ENCODE measurements at regions not wholly inside any gene's neighbourhood (a gene's known extent, or its start where the extent isn't known, plus 50 kb on each side); places are given as distances from the start of the nearest gene placed in this dataset.

GRCh38 chr9:38313421-38313820 lies 79.1 kb upstream of the ALDH1B1 start:
- DNase-seq (ENCODE audit: low read depth in 2 of 2): no peak

DNA sequence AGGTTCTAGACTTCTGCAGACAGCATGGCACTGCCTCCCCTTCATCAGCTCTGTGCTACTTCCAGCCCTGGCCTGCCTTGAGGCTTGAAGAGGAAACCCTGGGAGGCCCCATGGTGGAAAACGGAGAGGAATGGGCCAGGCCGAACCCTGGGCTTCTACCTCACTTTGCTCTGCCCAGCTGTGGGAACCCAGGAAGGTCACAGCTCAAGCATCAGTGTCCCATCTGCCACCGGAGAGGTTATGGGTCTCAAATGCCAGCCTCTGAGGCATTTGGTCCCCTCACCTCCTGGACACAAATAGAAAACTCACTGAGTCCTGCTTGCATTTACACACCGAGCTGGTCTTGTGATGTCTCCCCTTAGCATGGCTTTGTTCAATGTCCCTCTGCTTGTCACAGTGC lies 80.1 kb upstream of the ALDH1B1 start:
- no peak for DNase-seq (ENCODE audit: low read depth in 2 of 2)

GRCh38 chr9:38311382-38312270 lies 80.9 kb upstream of the ALDH1B1 start:
- DNase-seq (ENCODE audit: low read depth in 2 of 2): peak in 1 of 2 donors; percentile 8

DNA sequence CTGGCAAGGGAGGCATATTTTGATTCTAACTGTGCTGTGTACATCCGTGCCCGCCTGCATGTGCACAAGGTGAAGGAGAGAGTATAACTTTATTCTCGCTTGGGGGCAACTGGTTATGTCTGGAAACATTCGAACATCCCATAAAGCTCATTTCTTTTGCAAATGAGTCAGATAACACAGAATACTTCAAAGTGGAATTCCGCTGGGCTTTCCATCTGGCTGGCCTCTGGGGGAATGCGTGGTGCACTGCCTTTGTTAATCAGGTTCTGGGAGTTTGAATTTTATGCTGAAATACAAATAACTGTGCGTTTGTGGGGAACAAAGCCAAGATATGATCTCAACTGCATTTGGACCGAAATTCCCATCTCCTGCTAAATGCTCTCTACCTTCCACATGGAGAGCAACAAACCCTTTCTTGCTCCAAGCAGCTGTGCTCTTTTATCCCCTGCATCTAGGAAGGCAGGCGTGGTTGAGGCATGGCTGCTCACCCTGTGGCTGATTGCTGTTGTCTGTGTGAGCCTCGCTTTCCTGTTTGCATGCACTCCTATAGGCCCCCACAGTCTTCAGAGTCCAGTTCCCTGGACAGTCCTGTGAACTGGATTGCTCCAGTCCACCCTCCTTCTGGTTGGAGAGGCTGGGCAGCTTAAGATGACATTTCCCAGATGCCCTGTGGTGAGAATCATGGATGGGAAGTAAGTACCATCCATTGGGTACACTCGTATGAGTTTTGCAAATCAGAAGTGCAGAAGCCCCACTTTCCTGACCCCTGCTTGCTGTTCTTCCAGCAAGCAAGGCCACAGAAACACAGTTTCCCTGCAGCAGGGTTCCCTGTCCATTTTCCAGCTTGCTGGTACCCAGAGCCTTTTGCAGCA lies 82.9 kb upstream of the ALDH1B1 start:
- DNase-seq (ENCODE audit: low read depth in 2 of 2): no peak

DNA sequence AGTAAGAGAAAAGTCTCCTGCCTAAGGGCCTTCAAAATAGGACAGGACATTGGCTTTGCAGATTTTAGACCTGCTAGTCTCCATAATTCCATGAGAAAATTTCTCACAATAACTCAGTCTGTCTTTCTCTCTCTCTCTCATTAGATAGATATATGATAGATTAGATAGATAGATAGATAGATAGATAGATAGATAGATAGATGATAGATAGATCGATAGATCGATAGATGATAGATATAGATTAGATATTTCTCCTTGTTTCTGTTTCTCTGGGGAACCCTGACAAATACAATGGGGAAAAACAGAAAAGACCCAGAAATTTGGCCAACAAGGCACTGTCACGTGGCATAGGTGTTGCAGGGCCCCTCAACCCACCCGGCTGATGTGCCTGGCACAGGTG lies 84.4 kb upstream of the ALDH1B1 start:
- DNase-seq (ENCODE audit: low read depth in 2 of 2): no peak

DNA sequence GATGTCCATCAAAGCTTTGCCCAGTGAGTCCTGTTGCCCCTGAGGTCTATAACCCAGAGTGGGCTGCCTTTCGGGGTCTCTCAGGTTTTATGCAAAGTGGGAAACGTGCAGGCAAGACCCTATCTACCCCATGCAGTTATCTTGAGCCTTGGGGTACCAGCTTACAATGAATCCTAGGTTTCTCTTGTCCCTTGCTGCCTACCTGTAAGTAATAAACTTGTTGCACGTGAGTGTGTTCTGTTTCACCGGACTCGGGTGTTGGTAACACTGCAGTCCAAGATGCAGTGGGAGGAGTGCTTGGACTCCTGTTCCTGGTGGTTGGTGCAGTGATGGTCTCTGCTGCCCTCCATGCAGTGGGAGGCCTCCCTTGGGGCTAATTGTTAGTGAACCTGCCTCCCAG lies 85.6 kb upstream of the ALDH1B1 start:
- DNase-seq (ENCODE audit: low read depth in 2 of 2): no peak

DNA sequence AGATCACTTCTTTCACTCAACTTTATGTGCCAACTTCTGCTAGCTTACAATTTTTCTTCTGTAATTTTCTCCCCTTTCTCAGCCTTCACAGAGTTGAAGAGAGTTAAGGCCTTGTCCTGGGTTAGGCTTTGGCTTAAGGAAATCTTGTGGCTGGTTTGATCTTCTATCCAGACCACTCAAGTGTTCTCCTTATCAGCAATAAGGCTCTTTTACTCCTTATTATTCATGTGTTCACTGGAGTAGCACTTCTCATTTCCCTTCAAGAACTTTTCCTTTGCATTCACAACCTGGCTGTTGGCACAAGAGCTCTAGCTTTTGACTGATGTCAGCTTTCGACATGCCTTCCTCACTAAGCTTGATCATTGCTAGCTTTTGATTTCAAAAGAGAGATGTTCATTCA lies 86.9 kb upstream of the ALDH1B1 start:
- no peak for DNase-seq (ENCODE audit: low read depth in 2 of 2)

GRCh38 chr9:38301376-38302106 lies 91.0 kb upstream of the ALDH1B1 start:
- no peak for DNase-seq (ENCODE audit: low read depth in 2 of 2)

DNA sequence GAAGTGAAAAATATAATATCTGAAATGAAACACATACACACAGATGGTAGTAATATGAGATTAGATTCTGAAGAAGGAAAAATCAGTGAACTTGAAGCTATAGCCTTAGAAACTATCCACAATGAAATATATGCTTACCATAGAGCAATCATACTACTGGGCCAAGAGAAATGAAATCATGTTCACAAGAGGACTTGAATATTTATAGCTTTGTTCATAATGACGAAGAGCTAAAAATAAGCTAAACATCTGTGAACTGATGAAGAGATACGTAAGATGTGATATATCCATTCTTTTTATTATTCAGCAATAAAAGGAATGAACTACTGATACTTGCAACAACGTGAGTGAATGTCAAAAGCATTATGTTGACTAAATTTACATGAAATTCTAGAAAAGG lies 92.6 kb upstream of the ALDH1B1 start:
- no peak for DNase-seq (ENCODE audit: low read depth in 2 of 2)

GRCh38 chr9:38298904-38299303 lies 93.6 kb upstream of the ALDH1B1 start:
- no peak for DNase-seq (ENCODE audit: low read depth in 2 of 2)

GRCh38 chr9:38298503-38298902 lies 94.0 kb upstream of the ALDH1B1 start:
- no peak for DNase-seq (ENCODE audit: low read depth in 2 of 2)

- no peak for DNase-seq (ENCODE audit: low read depth in 2 of 2)
Observed at GRCh38 chr9:38296807-38297206, 95.7 kb upstream of the ALDH1B1 start.

- DNase-seq (ENCODE audit: low read depth in 2 of 2): no peak
Observed at GRCh38 chr9:38295764-38296163, 96.7 kb upstream of the ALDH1B1 start.

GRCh38 chr9:38294220-38294960 lies 98.1 kb upstream of the ALDH1B1 start:
- no peak for DNase-seq (ENCODE audit: low read depth in 2 of 2)

DNA sequence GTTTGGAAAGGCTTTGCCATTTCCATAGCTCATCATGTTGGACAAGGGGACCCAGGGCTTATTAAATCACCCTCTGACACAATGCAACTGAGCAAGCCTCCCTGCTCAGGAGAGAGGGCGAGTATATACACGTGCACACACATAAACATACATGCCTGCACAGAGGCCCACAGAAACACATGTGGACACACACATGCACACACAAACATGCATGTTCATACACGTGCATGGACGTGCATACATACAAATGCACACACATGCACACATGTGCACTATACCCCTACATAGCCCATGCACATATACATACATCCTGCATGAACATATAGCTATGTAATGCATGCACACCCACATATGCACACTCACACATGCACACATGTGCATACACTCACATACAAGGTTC lies 99.5 kb upstream of the ALDH1B1 start:
- no peak for DNase-seq (ENCODE audit: low read depth in 2 of 2)

- no peak for DNase-seq (ENCODE audit: low read depth in 2 of 2)
Observed at GRCh38 chr9:38292480-38292879, 100.0 kb upstream of the ALDH1B1 start.

DNA sequence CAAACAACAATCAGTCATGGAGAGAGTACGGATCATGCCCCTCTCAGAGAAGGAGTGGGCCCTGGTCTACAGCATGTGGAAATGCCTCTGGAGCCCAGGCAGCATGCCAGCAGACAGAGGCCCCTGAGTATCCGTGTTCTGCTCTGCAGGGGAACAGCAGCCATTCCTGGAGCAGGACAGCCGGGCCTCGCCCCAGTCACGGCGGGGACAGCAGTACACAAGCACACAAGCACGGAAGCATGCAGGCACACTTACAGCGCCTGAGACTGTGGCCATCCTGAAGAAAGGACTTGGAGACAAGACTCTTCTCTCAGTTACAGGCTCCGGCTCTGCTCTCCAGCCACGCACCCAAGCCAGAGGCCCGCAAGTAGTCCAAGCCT lies 102.6 kb upstream of the ALDH1B1 start:
- DNase-seq (ENCODE audit: low read depth in 2 of 2): no peak

GRCh38 chr9:38289236-38289865 lies 103.2 kb upstream of the ALDH1B1 start:
- no peak for DNase-seq (ENCODE audit: low read depth in 2 of 2)

- no peak for DNase-seq (ENCODE audit: low read depth in 2 of 2)
Observed at GRCh38 chr9:38288502-38288901, 104.0 kb upstream of the ALDH1B1 start.

DNA sequence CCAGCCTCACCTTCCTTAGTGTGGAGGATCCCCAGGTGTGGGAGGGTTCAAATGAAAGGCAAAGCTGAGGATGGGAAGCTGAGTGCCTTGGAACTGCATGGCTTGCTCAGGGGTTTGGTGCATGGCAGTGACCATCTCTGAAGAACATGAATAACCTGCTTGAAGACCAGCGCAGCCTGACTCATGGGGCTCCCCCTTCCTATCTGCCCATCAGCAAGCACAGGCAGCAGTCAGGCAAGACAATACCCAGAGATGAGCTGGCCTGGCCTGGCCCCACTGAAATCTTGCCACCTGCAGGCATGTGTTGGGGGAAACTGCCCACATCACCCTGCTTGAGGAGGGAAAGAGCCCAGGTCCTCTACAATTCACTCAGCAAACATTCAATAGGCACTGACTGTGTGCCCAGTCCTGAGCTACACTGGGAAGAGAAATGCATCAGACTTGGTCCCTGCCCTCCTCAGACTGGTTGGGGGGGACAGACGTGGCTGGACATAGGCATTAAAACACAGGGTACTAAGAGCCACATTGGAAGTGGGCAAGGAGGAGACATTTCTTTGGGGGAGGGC lies 105.0 kb upstream of the ALDH1B1 start:
- DNase-seq (ENCODE audit: low read depth in 2 of 2): no peak

All from lung microvascular endothelial cell (primary cell).